ENCODE measurements at regions not wholly inside any gene's neighbourhood (a gene's known extent, or its start where the extent isn't known, plus 50 kb on each side); places are given as distances from the start of the nearest gene placed in this dataset.

- ATAC-seq (peak; percentile 31 to 32), DNase-seq (ENCODE audit: low spot score in 2 of 2) (no peak)
- H3K9me3 Mint-ChIP-seq, result no peaks in the 10 kb centered on the region
- H3K36me3 Mint-ChIP-seq, result no peaks in the 10 kb centered on the region
- H3K27ac Mint-ChIP-seq, result peak overlapping the region in 1 of 2 donors; percentile 3
Measured at GRCh38 chr6:26295691-26296555, 69.1 kb upstream of the BTN3A2 start.

GRCh38 chr6:26296556-26296856 is 68.5 kb upstream of the BTN3A2 start:
- ATAC-seq, result no peak
- no peaks in the 10 kb centered on the region for H3K36me3 Mint-ChIP-seq
- no peaks in the 10 kb centered on the region for H3K9me3 Mint-ChIP-seq
- no peak for DNase-seq (ENCODE audit: low spot score in 2 of 2)
- no peak overlapping the region for H3K27ac Mint-ChIP-seq

- DNase-seq (ENCODE audit: low spot score in 2 of 2) (no peak), ATAC-seq (peak; percentile 29 to 35)
- H3K9me3 Mint-ChIP-seq, result no peaks in the 10 kb centered on the region
- no peak overlapping the region for H3K27ac Mint-ChIP-seq
- no peaks in the 10 kb centered on the region for H3K36me3 Mint-ChIP-seq
Measured at GRCh38 chr6:26296857-26297648, 67.9 kb upstream of the BTN3A2 start.

GRCh38 chr6:26299286-26300042 is 65.5 kb upstream of the BTN3A2 start:
- Mint-ChIP-seq H3K27ac (peak overlapping the region in 1 of 2 donors; percentile 38), H3K9me3 (no peaks in the 10 kb centered on the region), H3K36me3 (peaks cover 0 to under 1% of the 10 kb centered on the region in 2 donors)
- DNase-seq (ENCODE audit: low spot score in 2 of 2) (no peak), ATAC-seq (no peak)

GRCh38 chr6:26300043-26300331 is 65.0 kb upstream of the BTN3A2 start:
- H3K27ac Mint-ChIP-seq, result no peak overlapping the region
- peaks cover 0 to 5% of the 10 kb centered on the region in 2 donors for H3K36me3 Mint-ChIP-seq
- no peak for ATAC-seq
- no peak for DNase-seq (ENCODE audit: low spot score in 2 of 2)
- no peaks in the 10 kb centered on the region for H3K9me3 Mint-ChIP-seq

- DNase-seq (ENCODE audit: low spot score in 2 of 2) (no peak), ATAC-seq (no peak)
- Mint-ChIP-seq H3K9me3 (no peaks in the 10 kb centered on the region), H3K36me3 (peaks cover 0 to 6% of the 10 kb centered on the region in 2 donors), H3K27ac (no peak overlapping the region)
Measured at GRCh38 chr6:26300359-26300758, 64.6 kb upstream of the BTN3A2 start.

GRCh38 chr6:26300828-26301227 is 64.2 kb upstream of the BTN3A2 start:
- DNase-seq (ENCODE audit: low spot score in 2 of 2), result no peak
- H3K36me3 Mint-ChIP-seq, result peaks cover 0 to 6% of the 10 kb centered on the region in 2 donors
- H3K9me3 Mint-ChIP-seq, result no peaks in the 10 kb centered on the region
- no peak overlapping the region for H3K27ac Mint-ChIP-seq
- ATAC-seq, result peak in 1 of 2 donors; percentile 36

- Mint-ChIP-seq H3K27ac (no peak overlapping the region), H3K9me3 (no peaks in the 10 kb centered on the region)
- peak; percentile 36 to 59 for ATAC-seq
Measured at GRCh38 chr6:26301638-26302037, 63.4 kb upstream of the BTN3A2 start.

GRCh38 chr6:26302941-26303559 is 61.9 kb upstream of the BTN3A2 start:
- Mint-ChIP-seq H3K36me3 (peaks cover 0 to 6% of the 10 kb centered on the region in 2 donors), H3K9me3 (no peaks in the 10 kb centered on the region), H3K27ac (no peak overlapping the region)
- DNase-seq (ENCODE audit: low spot score in 2 of 2) (no peak), ATAC-seq (no peak)

More at GRCh38 chr6:26301638-26302037, 63.4 kb upstream of the BTN3A2 start:
- peaks cover 0 to 6% of the 10 kb centered on the region in 2 donors for H3K36me3 Mint-ChIP-seq
- no peak for DNase-seq (ENCODE audit: low spot score in 2 of 2)

- Mint-ChIP-seq H3K27ac (peak overlapping the region; percentile 94 to 98), H3K9me3 (no peaks in the 10 kb centered on the region), H3K36me3 (peaks cover 0 to 6% of the 10 kb centered on the region in 2 donors)
- ATAC-seq (no peak), DNase-seq (ENCODE audit: low spot score in 2 of 2) (no peak)
Measured at GRCh38 chr6:26304213-26304796, 60.7 kb upstream of the BTN3A2 start.

GRCh38 chr6:26304797-26305640 is 60.0 kb upstream of the BTN3A2 start:
- H3K9me3 Mint-ChIP-seq, result no peaks in the 10 kb centered on the region
- ATAC-seq, result peak; percentile 66 to 72
- H3K27ac Mint-ChIP-seq, result peak overlapping the region; percentile 94 to 98
- peaks cover 0 to 6% of the 10 kb centered on the region in 2 donors for H3K36me3 Mint-ChIP-seq
- peak; percentile 58 to 75 for DNase-seq (ENCODE audit: low spot score in 2 of 2)

GRCh38 chr6:26305641-26305969 is 59.4 kb upstream of the BTN3A2 start:
- Mint-ChIP-seq H3K27ac (peak overlapping the region; percentile 94 to 98), H3K9me3 (no peaks in the 10 kb centered on the region), H3K36me3 (peaks cover 0 to 6% of the 10 kb centered on the region in 2 donors)
- DNase-seq (ENCODE audit: low spot score in 2 of 2), result no peak
- no peak for ATAC-seq

- Mint-ChIP-seq H3K36me3 (peaks cover 0 to 6% of the 10 kb centered on the region in 2 donors), H3K27ac (no peak overlapping the region), H3K9me3 (no peaks in the 10 kb centered on the region)
- DNase-seq (ENCODE audit: low spot score in 2 of 2) (no peak), ATAC-seq (peak in 1 of 2 donors; percentile 2)
Measured at GRCh38 chr6:26306232-26306631, 58.8 kb upstream of the BTN3A2 start.

- ATAC-seq, result no peak
- Mint-ChIP-seq H3K27ac (no peak overlapping the region), H3K9me3 (no peaks in the 10 kb centered on the region), H3K36me3 (peaks cover 0 to 6% of the 10 kb centered on the region in 2 donors)
- no peak for DNase-seq (ENCODE audit: low spot score in 2 of 2)
Measured at GRCh38 chr6:26307850-26308249, 57.1 kb upstream of the BTN3A2 start.

GRCh38 chr6:26309731-26310142 is 55.3 kb upstream of the BTN3A2 start:
- Mint-ChIP-seq H3K9me3 (no peaks in the 10 kb centered on the region), H3K27ac (peak overlapping the region in 1 of 2 donors; percentile 95), H3K36me3 (peaks cover 0 to 3% of the 10 kb centered on the region in 2 donors)
- no peak for DNase-seq (ENCODE audit: low spot score in 2 of 2)
- ATAC-seq, result peak; percentile 63 to 65

GRCh38 chr6:26311012-26311384 is 54.0 kb upstream of the BTN3A2 start:
- H3K27ac Mint-ChIP-seq, result peak overlapping the region; percentile 95 to 99
- ATAC-seq (no peak), DNase-seq (ENCODE audit: low spot score in 2 of 2) (peak in 1 of 2 donors; percentile 51)
- no peaks in the 10 kb centered on the region for H3K36me3 Mint-ChIP-seq
- H3K9me3 Mint-ChIP-seq, result no peaks in the 10 kb centered on the region
